ENCODE measurements at regions not wholly inside any gene's neighbourhood (a gene's known extent, or its start where the extent isn't known, plus 50 kb on each side); places are given as distances from the start of the nearest gene placed in this dataset.

DNA sequence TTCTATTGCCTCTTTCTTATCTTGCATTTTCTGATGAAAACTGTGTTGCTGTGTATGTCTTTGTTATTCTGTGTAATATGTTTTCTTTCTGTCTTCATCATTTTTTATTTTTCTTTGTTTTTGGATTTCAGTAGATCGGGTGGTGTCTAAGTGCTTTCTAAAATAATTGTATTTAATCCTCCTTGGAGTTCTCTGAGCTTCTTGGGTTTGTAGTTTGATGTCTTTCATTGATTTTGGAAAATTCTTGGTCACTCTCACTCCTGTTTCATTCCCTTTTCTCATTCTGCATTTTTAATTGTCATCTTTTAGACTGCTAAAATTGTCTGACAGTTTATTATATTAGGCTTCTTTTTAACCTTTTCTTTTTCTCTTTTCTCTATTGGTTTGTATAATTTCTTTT, 560.5 kb downstream of the IRX1 start:
- Mint-ChIP-seq H3K36me3 (ENCODE audit: low read depth) (no peaks in the 10 kb centered on the region), H3K4me1 (peaks cover 4% of the 10 kb centered on the region), H3K27me3 (ENCODE audit: insufficient read depth) (no peaks in the 10 kb centered on the region), H3K4me3 (no peak overlapping the region), H3K9me3 (peaks cover 1% of the 10 kb centered on the region), H3K27ac (no peak overlapping the region)
- Histone ChIP-seq H3K4me1 (ENCODE audit: control insufficient read depth, insufficient read depth, low read length) (no peaks in the 10 kb centered on the region), H3K27me3 (ENCODE audit: control insufficient read depth, insufficient read depth, low read length, poor library complexity, severe bottlenecking) (no peaks in the 10 kb centered on the region), H3K27ac (ENCODE audit: low read depth, low read length) (no peak overlapping the region), H3K36me3 (ENCODE audit: control insufficient read depth, insufficient read depth, low read length) (no peaks in the 10 kb centered on the region), H3K9me3 (ENCODE audit: control insufficient read depth, low read length) (peaks cover 6% of the 10 kb centered on the region), H3K4me3 (ENCODE audit: low read length) (no peak overlapping the region), H3K9ac (ENCODE audit: extremely low read depth, low read length, poor library complexity, severe bottlenecking) (no peak overlapping the region)
- 80% methylated on average over 1 of the region's 1 CpG; no CpG with 5 or more reads in 1 of the 2 experiments for WGBS, 2 experiments (ENCODE audit: insufficient coverage in 1 of 2, insufficient read length in 1 of 2)
- DNase-seq, result no peak
- TF ChIP-seq CTCF (conservative IDR thresholded peaks at IDR 0.05), result no peak

- Histone ChIP-seq H3K9ac (ENCODE audit: extremely low read depth, low read length, poor library complexity, severe bottlenecking) (no peak overlapping the region), H3K36me3 (ENCODE audit: control insufficient read depth, insufficient read depth, low read length) (no peaks in the 10 kb centered on the region), H3K27me3 (ENCODE audit: control insufficient read depth, insufficient read depth, low read length, poor library complexity, severe bottlenecking) (no peaks in the 10 kb centered on the region), H3K4me3 (ENCODE audit: low read length) (no peak overlapping the region), H3K9me3 (ENCODE audit: control insufficient read depth, low read length) (peaks cover 6% of the 10 kb centered on the region), H3K27ac (ENCODE audit: low read depth, low read length) (no peak overlapping the region), H3K4me1 (ENCODE audit: control insufficient read depth, insufficient read depth, low read length) (no peaks in the 10 kb centered on the region)
- Mint-ChIP-seq H3K36me3 (ENCODE audit: low read depth) (no peaks in the 10 kb centered on the region), H3K4me1 (peaks cover 6% of the 10 kb centered on the region), H3K9me3 (peaks cover 1% of the 10 kb centered on the region), H3K27ac (no peak overlapping the region), H3K27me3 (ENCODE audit: insufficient read depth) (no peaks in the 10 kb centered on the region), H3K4me3 (no peak overlapping the region)
- DNase-seq, result no peak
- no peak for TF ChIP-seq CTCF (conservative IDR thresholded peaks at IDR 0.05)
Observed at GRCh38 chr5:4156889-4157288, 561.3 kb downstream of the IRX1 start.

GRCh38 chr5:4158750-4159447, 563.3 kb downstream of the IRX1 start:
- WGBS, 2 experiments (ENCODE audit: insufficient coverage in 1 of 2, insufficient read length in 1 of 2), result 100% methylated on average over 1 to 2 of the region's 3 CpGs
- Mint-ChIP-seq H3K27ac (no peak overlapping the region), H3K27me3 (ENCODE audit: insufficient read depth) (no peaks in the 10 kb centered on the region), H3K36me3 (ENCODE audit: low read depth) (no peaks in the 10 kb centered on the region), H3K4me3 (no peak overlapping the region), H3K4me1 (peaks cover 6% of the 10 kb centered on the region), H3K9me3 (peaks cover 1% of the 10 kb centered on the region)
- Histone ChIP-seq H3K9ac (ENCODE audit: extremely low read depth, low read length, poor library complexity, severe bottlenecking) (no peak overlapping the region), H3K4me3 (ENCODE audit: low read length) (no peak overlapping the region), H3K27ac (ENCODE audit: low read depth, low read length) (no peak overlapping the region), H3K4me1 (ENCODE audit: control insufficient read depth, insufficient read depth, low read length) (peaks cover 4% of the 10 kb centered on the region), H3K36me3 (ENCODE audit: control insufficient read depth, insufficient read depth, low read length) (no peaks in the 10 kb centered on the region), H3K9me3 (ENCODE audit: control insufficient read depth, low read length) (peaks cover 6% of the 10 kb centered on the region), H3K27me3 (ENCODE audit: control insufficient read depth, insufficient read depth, low read length, poor library complexity, severe bottlenecking) (no peaks in the 10 kb centered on the region)
- no peak for DNase-seq
- TF ChIP-seq CTCF (conservative IDR thresholded peaks at IDR 0.05), result no peak

Data from endodermal cell (in vitro differentiated cells).